ENCODE measurements at regions not wholly inside any gene's neighbourhood (a gene's known extent, or its start where the extent isn't known, plus 50 kb on each side); places are given as distances from the start of the nearest gene placed in this dataset.

DNA sequence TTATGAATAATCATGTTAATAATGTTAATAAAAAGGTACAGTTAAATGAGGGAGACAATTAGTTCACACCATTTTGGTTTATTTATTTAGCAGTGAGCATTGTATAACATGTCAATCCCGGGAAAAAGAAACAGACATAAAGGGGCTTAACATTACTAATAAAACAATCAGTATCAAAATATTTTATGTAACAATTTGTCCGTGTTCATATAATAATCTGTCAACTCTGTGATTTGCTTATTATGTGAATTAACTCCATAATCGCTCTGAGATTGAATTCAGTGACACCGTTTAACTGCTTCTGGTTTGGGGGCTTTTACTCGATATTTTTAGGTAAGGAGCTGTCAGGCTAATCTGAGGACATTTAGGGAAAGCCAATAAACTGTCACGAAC, 95.8 kb upstream of the HMGA2 start:
- no peak for TF ChIP-seq CTCF (IDR thresholded peaks at IDR 0.05)
- TF ChIP-seq POLR2A (IDR thresholded peaks at IDR 0.05) = no peak
- no peak for TF ChIP-seq EP300 (IDR thresholded peaks at IDR 0.05)
- no peak for TF ChIP-seq POLR2AphosphoS5 (IDR thresholded peaks at IDR 0.05)
